ENCODE measurements at regions not wholly inside any gene's neighbourhood (a gene's known extent, or its start where the extent isn't known, plus 50 kb on each side); places are given as distances from the start of the nearest gene placed in this dataset.
"Not testable (repeated sequence)": the region's sequence is repeated elsewhere in the genome, so short reads cannot be mapped to it uniquely, and the experiment has no call there.

- no peak for DNase-seq
Observed at GRCh38 chr3:135412475-135412874, 553.1 kb upstream of the PPP2R3A start.

GRCh38 chr3:135416182-135416581 lies 549.3 kb upstream of the PPP2R3A start:
- no peak for DNase-seq

- no peak for DNase-seq
Observed at GRCh38 chr3:135419155-135419554, 546.4 kb upstream of the PPP2R3A start.

- no peak for DNase-seq
Observed at GRCh38 chr3:135426508-135426907, 539.0 kb upstream of the PPP2R3A start.

- DNase-seq: no peak
Observed at GRCh38 chr3:135432402-135432801, 533.1 kb upstream of the PPP2R3A start.

GRCh38 chr3:135438889-135439597 lies 526.5 kb upstream of the PPP2R3A start:
- not testable (repeated sequence) for DNase-seq

- DNase-seq: not testable (repeated sequence)
Observed at GRCh38 chr3:135439632-135440031, 525.9 kb upstream of the PPP2R3A start.

GRCh38 chr3:135440233-135440632 lies 525.3 kb upstream of the PPP2R3A start:
- DNase-seq: no peak

- DNase-seq: no peak
Observed at GRCh38 chr3:135440746-135441145, 524.8 kb upstream of the PPP2R3A start.

- DNase-seq: no peak
Observed at GRCh38 chr3:135444058-135444457, 521.5 kb upstream of the PPP2R3A start.

- no peak for DNase-seq
Observed at GRCh38 chr3:135447483-135447882, 518.0 kb upstream of the PPP2R3A start.

- DNase-seq: no peak
Observed at GRCh38 chr3:135448520-135448919, 517.0 kb upstream of the PPP2R3A start.

- no peak for DNase-seq
Observed at GRCh38 chr3:135449046-135449445, 516.5 kb upstream of the PPP2R3A start.

- no peak for DNase-seq
Observed at GRCh38 chr3:135451037-135451785, 514.3 kb upstream of the PPP2R3A start.

GRCh38 chr3:135452881-135453280 lies 512.6 kb upstream of the PPP2R3A start:
- no peak for DNase-seq

- no peak for DNase-seq
Observed at GRCh38 chr3:135453326-135453725, 512.2 kb upstream of the PPP2R3A start.

- no peak for DNase-seq
Observed at GRCh38 chr3:135454890-135455289, 510.6 kb upstream of the PPP2R3A start.

GRCh38 chr3:135456108-135456790 lies 509.3 kb upstream of the PPP2R3A start:
- DNase-seq: no peak

- no peak for DNase-seq
Observed at GRCh38 chr3:135458541-135459322, 506.8 kb upstream of the PPP2R3A start.

- DNase-seq: no peak
Observed at GRCh38 chr3:135460273-135460672, 505.3 kb upstream of the PPP2R3A start.

- DNase-seq: no peak
Observed at GRCh38 chr3:135471911-135472310, 493.6 kb upstream of the PPP2R3A start.

GRCh38 chr3:135473449-135473848 lies 492.1 kb upstream of the PPP2R3A start:
- DNase-seq: no peak

GRCh38 chr3:135487261-135487660 lies 478.3 kb upstream of the PPP2R3A start:
- no peak for DNase-seq
